NCI-H774 (cell line): ENCODE measurements at regions not wholly inside any gene's neighbourhood (a gene's known extent, or its start where the extent isn't known, plus 50 kb on each side); places are given as distances from the start of the nearest gene placed in this dataset.

ENCODE experiments used
- DNase-seq: peaks from one replicate; lab custom pipeline; 2025; lab: John Stamatoyannopoulos, UW

DNA sequence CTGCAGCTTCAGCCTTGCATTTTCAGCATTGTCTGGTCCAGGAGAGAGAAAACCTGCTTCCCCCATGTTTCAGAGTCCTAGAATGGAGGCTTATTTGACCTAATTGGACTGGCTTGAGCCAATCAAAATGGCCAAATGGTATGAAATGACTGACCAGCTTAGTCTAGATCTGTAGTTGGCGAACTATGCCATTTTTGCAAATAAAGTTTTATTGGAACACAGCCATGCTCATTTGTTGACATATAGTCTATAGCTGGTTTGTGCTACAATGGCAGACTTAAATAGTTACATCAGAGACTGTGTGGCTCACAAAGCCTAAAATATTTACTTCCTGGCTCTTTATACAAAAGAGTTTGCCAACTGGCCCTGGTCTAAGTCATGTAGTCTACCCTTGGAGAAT, 180.8 kb downstream of the HS3ST3B1 start:
- no peak for DNase-seq

DNA sequence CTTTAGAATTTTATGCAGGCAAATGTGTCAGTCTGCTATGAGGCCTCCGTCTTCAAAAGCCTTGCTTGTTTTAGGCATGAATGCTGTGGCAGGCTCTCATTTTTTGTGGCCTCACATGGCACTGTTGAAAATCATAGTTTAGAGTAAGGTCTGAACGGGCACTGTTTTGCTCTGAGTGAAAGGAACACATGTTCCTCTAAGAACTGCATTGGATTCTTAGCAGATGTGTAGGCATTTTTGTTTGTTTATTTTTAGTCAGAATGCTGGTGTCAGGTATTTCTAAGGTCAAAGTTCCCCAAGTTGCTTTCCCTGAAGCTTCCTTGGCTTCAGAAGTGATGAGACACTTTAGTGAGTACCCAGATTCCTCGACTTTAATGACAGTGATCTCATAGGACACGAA, 173.7 kb downstream of the HS3ST3B1 start:
- no peak for DNase-seq

DNA sequence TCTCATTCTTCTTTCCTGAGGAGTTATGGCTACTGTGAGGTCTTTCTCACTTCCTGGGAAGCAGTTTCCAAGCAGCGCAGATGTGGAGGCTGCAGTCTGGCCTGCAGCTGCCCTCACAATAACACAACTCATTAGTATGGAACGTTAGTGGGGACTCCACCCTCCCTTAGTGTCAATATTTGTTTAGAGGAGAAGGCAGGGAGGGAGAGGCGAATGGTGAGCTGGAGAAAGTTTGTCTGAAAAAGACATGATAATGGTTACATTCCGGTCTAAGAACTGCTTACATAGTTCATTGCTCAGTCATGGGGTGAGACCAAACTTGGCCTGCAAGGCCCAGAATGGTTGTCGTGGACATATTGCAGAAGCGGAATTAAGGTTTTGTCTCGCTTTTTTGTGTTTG, 170.2 kb downstream of the HS3ST3B1 start:
- peak; percentile 5 for DNase-seq

DNA sequence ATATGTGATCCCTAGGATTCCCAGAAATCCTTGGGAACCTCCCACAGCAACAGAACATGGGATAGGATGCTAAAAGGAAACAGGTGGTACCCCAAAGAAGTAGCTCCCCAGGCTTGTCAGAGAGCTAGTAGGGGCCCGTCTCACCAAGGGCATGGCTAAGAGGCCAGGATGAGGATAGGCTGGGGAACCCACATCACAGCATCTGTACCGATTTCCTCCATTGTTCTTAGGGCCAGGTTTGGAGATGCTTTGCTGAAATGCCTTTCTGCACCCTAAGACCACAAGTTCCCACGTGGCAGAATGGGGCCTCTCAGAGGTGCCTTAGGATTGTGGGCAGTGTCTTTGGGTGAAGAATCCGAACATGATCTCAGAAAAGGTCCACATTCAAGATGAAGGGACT, 169.5 kb downstream of the HS3ST3B1 start:
- DNase-seq, result no peak

DNA sequence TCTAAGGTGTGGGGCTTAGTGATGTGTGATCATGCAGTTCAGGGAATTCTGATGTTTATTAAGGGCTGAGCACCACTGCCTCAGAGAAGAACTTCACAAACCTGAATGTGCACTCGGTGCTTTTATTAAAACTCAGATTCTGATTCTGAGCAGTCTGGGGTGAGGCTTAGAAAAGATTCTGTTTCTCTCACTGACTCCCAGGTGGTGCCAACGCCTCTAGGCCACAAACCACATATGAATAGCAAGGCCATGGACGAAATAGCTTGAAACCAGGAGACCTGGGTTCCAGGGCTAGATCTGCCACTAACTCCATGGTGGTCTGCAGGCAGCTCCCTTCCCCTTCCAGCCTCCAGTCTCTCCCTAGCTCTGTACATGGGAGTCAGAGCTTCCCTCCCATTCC, 169.1 kb downstream of the HS3ST3B1 start:
- no peak for DNase-seq

DNA sequence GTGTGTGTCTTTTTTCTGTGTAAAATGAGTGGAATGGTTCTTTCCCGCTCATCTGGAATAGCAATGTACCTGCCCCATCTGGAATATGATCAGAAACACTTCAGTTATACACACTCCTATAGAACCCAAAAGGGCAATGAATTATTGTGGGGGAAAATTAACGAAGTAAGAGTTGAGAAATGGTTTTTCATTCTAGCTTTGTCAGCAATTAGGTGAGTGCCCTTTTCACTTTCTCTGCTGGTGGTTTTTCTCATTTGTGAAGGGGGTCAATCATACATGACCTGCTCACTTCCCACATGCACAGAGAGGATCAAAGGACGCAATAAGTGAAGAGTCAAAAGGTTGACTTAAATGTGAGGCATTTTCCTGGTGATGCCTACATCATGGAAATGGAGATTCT, 168.0 kb downstream of the HS3ST3B1 start:
- no peak for DNase-seq

DNA sequence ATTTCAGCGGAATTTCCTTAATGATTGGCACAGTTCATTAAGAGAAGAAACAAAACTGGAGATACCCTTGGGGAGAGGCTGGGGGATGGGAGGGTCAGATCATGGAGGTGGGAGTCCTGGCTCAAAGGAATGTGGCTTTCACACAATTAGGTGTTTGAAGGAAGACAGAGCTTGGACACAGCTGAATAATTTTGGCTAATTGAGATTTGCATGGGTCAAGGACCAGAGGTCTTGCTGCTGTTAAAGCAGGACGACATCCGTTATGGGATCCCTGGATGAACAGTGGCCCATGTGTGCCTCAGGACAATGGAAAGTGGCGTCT, 160.3 kb downstream of the HS3ST3B1 start:
- DNase-seq, result no peak

DNA sequence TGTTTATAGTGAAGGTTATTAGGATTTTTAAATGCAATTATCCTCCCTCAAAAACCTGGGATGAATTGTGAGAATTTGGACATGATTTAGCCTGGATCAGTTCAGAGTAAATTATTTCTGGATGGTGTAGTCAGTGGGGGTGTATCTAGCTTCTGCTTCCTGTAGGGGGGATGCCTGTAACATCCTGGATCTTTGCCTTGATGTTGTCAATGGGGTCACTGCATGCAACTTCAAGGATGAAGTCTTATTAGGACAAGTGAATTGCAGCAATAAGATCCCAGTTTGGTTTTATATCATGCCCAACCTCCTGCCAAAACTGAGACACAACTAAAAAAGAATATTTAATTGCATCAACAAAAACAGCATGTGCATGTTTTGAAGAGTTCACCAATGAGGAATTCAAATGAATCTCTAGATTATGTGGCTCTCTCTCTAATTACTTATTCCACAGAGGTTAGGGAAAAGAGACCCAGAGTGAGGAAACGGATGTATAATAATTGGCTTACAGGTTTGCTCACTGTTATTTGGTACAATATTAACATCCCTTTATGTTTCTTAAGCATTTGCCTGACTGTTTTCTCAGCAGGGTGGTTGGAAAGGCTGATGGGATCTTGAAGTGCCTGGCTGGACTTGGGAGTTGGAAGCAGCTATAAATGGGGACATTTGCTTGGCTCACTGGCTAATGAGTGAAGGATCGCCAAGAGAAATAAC, 159.8 kb downstream of the HS3ST3B1 start:
- no peak for DNase-seq

DNA sequence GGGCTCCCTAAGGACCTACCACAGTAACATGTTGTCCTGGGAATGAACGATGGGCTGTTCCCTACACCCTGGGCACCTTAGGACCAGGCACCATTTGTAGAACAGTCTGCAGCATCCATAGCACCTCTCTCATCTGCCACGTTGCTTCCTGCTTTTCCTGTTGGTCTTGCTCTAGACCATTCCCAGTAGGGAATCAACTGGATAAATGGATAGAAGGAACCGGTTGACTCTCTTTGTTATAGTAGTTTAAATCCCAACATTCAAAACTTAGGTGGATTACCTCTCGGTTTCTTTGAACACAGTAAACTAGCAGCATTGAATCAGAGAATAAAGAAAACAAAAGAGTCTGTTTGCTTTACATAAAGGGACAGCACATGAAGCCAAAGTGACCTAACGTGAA, 159.1 kb downstream of the HS3ST3B1 start:
- DNase-seq, result no peak

DNA sequence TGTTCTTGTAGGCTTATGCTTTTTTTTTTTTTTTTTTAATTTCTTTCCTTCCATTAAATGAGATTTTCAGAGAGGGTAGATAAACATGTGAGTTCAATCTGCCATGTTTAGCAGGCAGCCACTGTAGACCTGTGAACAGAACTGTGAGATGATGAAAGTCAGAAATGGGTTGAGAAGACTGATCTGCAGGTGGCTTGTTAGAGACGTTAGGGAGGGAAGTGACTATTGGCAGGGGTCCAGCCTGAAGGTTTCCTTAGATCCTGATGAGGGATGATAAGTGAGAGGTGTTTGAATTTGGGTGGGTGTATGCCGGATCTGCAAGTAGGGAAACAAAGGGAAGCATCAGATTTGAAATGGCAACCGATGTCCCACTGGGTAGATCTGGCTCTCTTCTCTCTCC, 157.8 kb downstream of the HS3ST3B1 start:
- DNase-seq, result no peak

DNA sequence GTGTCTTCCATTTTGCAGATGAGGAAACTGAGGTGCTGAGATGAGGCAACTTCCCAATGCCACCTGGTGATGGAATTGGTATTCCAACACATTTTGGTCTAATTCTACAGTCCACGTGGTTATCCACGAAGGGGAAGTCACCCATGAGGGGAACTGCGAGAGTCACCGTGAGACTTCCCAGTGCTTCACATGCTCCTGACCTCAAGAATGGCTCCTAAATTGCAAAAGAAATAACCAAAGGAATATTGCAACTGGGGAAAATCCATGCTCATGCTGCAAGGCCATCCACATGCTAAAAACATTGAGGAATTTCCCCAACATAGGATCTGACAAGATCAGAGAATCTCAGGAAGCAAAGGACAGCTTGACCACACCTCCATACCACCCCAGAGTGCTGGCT, 153.9 kb downstream of the HS3ST3B1 start:
- no peak for DNase-seq

DNA sequence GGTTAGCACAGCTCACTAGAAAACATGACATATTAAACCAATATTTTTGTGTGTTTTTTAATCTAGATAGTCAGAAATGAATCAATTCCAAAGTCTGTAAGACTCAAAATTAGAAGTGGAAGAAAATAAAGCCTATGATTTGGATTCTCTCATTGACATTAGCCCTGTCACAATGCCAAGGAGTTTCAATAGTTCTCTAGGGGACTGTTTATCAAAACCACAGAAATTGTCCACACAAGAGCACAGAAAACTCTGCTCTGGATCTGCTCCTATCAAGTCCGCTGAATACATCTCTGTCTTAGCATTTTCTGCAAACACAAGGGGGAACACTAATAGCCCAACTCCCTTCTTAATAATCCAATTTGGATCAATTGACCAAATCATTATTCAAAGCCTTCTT, 152.0 kb downstream of the HS3ST3B1 start:
- DNase-seq, result no peak

DNA sequence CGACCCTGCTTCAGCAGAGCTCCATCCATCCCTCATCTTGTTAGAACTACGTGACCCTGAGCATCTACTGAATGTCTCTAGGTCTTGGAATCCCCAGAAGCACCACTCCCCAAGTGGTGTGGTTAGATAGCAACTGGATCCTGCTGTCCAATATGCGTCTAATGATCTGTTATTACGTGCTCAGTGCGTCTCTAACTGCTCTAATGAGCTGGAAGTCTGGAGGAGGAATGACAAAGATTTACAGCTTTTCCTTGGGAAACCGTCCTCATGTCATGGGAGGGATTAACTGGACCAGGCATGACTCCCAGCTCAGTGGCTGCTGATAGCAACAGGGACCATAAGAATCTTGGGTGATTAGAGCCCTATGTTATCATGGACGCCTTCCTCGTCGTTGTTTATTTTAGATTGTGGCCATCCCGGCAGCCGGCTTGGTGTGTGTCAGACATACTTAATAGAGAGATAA, 150.9 kb downstream of the HS3ST3B1 start:
- no peak for DNase-seq

DNA sequence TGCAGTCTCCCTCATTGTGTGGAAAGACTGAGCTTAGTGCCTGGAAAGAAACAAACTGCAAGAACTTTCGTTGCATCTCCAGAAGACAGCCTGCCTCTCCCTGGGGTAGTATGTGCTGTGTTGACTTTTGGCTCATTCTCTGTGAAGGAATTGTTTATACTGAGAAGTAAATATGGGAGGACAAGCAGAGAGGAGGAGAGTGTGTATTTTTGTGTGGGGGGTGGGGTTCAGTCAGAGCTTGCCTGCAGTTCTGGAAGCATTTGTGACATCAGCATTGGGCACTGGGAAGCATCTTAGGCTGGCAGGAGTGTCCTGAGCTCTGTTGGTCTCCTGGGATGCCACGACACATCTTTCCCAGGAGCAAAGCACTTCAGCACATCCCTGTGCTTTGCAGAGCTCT, 147.9 kb downstream of the HS3ST3B1 start:
- DNase-seq, result no peak

DNA sequence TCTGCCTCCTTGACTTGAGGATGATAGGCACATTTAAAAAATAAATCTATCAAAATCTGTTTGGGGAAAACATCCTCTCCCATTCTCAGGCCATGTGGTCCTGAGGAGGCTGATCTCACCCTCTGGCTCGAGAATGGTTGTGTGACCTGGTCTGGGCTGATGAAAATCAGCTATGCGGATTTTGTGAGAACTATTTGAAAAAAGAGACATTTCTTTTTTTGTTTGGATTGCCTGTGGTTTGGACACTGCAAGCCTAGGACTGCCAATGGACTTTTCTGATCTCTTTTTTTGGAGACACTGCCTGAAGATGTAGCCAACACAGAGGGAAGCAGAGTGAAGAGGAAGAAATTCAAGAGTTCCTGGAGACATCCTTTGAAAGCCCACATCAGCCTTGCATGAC, 145.9 kb downstream of the HS3ST3B1 start:
- DNase-seq, result no peak

DNA sequence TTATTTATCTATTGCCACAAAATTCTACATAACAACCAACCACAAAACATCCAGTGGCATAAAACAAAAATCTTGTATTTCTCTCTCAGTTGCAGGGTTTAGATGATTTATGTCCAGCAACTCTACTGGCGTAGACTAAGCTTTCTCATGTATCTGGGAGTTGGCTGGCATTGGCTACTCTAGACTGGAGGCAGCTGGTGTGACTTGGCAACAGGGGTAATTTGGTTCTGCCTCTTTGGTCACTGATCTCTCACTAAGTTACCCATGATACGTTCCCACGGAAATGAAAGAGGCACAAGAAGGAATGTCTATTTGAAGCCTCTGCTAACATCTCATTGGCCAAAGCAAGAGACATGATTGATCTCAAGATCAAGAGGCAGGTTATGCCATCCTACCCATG, 144.0 kb downstream of the HS3ST3B1 start:
- DNase-seq, result no peak

DNA sequence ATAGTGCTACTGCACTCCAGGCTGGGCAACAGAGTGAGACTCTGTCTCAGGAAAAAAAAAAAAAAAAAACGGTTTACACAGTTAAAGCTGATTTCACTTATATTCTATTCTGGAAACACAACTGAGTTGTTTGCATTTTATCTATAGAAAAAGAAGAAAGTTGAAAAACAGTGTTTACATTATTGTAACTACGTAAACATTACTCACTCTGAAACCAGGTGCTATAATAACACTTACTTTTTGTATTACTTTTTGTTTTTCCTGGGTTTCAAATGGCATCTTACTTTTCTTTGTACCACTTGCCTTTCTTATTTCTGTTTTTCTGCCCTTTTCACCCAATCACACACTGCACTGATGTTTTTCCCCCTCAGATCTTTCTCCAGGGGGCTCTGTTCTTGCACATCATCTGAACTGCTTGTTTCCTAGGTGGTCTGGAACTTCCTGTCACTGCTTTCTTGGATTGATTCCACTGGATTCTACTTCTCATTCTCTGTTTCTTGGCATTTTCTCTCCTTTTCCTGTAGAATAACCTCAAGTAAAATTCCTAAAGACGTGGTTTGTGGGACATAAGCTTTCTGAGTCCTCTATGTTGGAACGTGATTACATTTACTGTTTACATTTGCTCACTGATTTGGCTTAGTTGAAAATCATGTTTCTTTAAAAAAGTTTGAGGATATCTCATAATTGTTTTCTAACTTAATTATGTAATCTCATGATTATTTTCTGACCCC, 142.1 kb downstream of the HS3ST3B1 start:
- no peak for DNase-seq

DNA sequence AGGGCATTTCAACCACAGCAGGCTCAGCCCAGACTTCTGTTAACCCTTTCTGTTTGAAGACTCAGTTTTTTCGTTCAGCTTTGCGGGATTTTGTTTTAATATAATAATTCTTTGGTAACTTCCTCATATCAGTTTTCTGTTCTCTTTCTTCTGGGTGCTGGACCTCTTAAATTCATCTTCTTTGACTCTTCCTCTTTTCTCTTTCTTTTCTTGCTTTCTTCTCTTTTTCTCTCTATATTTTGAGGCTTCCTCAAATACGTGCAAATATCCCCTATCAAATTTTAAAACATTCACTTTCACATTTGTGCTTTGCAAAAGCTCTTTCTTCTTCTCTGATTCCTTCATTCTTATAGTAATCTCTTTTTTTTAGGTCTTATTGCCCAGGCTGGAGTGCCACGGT, 136.3 kb downstream of the HS3ST3B1 start:
- DNase-seq, result no peak

DNA sequence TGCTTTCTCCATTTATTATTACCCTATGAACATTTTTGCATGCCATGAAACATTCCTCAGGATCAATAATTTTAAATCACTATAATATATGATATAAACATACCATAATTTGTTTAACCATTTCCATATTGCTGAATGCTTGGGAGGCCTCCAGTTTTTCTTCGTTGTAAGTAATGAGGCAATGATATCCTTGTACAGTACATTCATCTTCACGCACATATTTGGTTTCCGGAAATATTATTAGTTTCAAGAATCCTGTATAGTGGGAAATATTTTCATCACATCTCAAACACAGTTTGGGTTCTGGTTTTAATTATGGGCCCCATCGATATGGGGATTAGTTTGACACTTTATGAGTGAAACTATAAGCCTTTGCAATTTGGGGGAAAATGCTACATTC, 135.4 kb downstream of the HS3ST3B1 start:
- no peak for DNase-seq

DNA sequence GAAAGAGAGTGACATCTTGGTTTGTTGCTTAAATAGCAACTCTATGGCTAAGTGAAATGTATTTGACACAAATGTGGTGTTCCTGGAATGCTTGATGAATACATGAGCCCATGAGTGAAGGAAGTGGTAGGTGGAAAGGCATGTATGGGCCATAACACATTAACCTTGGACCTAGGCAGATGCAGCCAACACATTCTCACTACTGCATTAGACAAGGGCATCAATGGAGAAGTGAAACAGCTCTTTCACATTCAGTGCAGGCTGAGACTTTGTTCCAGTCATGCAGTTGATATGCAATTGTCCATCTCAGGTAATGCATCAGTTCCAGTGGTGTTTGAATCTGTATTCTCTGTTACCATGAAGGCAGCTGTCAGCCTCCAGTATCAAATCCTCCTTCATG, 133.6 kb downstream of the HS3ST3B1 start:
- no peak for DNase-seq

DNA sequence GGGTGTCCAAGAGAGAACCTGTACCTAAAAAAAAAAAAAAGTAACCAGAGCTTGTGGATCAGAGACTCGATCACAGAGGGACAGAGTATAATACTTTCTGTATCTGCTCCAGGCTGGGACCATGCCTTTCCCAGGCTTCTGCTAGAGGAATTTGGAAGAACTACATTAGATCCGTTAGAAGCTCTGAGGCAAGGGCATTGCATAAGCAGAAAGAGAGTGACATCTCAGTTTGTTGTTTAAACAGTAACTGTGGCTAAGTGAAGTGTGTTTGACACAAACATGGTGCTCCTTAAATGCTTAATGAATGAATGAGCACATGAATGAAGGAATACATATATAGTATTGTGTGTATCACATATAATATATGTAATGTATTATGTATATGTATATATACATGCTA, 131.2 kb downstream of the HS3ST3B1 start:
- DNase-seq, result no peak

DNA sequence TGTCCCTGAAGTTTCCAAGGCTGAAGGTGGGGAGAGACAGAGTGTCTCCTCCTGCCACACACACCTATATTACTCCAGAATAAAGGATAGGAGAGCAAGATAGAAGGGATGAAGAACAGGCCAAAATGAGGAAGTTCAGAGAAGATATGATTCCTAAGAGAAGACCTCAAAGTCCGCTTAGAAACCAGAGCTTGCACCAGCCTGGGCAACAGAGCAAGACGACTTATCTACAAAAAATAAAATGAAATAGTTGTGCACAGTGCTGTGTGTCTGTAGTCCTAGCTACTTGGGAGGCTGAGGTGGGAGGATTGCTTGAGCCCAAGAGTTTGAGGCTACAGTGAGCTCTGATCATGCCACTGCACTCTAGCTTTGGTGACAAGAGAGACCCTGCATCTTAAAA, 128.2 kb downstream of the HS3ST3B1 start:
- DNase-seq, result no peak

DNA sequence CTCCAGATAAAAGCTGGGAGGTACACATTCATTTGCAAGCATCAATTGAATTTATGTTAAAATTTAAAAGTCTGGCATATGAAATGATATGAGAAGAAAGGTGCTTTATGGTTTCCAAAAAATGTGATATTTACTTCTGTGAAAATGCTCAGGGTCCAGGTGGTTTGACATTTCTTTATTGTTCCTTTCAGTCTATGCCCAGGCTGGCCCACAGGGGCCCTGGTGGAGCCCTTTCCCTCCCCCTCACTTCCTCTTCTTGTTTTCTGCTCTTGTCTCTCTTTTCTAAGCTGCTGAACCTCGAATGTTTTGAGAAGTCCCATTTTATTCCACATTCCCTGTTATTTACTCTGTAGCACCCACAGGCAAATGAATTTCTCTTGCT, 127.8 kb downstream of the HS3ST3B1 start:
- no peak for DNase-seq
